ENCODE measurements at regions not wholly inside any gene's neighbourhood (a gene's known extent, or its start where the extent isn't known, plus 50 kb on each side); places are given as distances from the start of the nearest gene placed in this dataset.

- no peak overlapping the region for H3K27ac ChIP-seq
- TF ChIP-seq CTCF (conservative IDR thresholded peaks at IDR 0.05; ENCODE audit: low read depth, low read length): no peak
- no peaks in the 10 kb centered on the region for H3K27me3 ChIP-seq (ENCODE audit: insufficient read depth, low read depth)
- no peak overlapping the region for H2AFZ ChIP-seq (ENCODE audit: low read depth)
- no peak overlapping the region for H3K4me3 ChIP-seq (IDR thresholded peaks at IDR 0.05; ENCODE audit: insufficient read depth, low read depth, low read length)
- H3K4me2 ChIP-seq: no peak overlapping the region
- no peaks in the 10 kb centered on the region for H3K79me2 ChIP-seq (ENCODE audit: insufficient read depth, low read depth)
- H3K4me1 ChIP-seq (ENCODE audit: low read depth, poor library complexity, severe bottlenecking): no peaks in the 10 kb centered on the region
- H3K9ac ChIP-seq: no peak overlapping the region
- H3K36me3 ChIP-seq (ENCODE audit: insufficient read depth): no peaks in the 10 kb centered on the region
- H4K20me1 ChIP-seq (ENCODE audit: insufficient read depth): no peaks in the 10 kb centered on the region
These were observed 53.7 kb upstream of the TMX4 start for GRCh38 chr20:8073024-8073832.

- H3K4me1 ChIP-seq (ENCODE audit: low read depth, poor library complexity, severe bottlenecking): no peaks in the 10 kb centered on the region
- H4K20me1 ChIP-seq (ENCODE audit: insufficient read depth): no peaks in the 10 kb centered on the region
- no peak overlapping the region for H3K9ac ChIP-seq
- H3K4me3 ChIP-seq (IDR thresholded peaks at IDR 0.05; ENCODE audit: insufficient read depth, low read depth, low read length): no peak overlapping the region
- no peak overlapping the region for H3K27ac ChIP-seq
- no peaks in the 10 kb centered on the region for H3K36me3 ChIP-seq (ENCODE audit: insufficient read depth)
- H3K79me2 ChIP-seq (ENCODE audit: insufficient read depth, low read depth): no peaks in the 10 kb centered on the region
- H3K4me2 ChIP-seq: no peak overlapping the region
- H2AFZ ChIP-seq (ENCODE audit: low read depth): no peak overlapping the region
- H3K27me3 ChIP-seq (ENCODE audit: insufficient read depth, low read depth): no peaks in the 10 kb centered on the region
- no peak for TF ChIP-seq CTCF (conservative IDR thresholded peaks at IDR 0.05; ENCODE audit: low read depth, low read length)
These were observed 55.4 kb upstream of the TMX4 start for GRCh38 chr20:8074931-8075330.

- Histone ChIP-seq H4K20me1 (ENCODE audit: insufficient read depth) (no peaks in the 10 kb centered on the region), H3K4me3 (IDR thresholded peaks at IDR 0.05; ENCODE audit: insufficient read depth, low read depth, low read length) (no peak overlapping the region), H3K4me2 (no peak overlapping the region), H3K27me3 (ENCODE audit: insufficient read depth, low read depth) (no peaks in the 10 kb centered on the region), H3K9ac (no peak overlapping the region), H2AFZ (ENCODE audit: low read depth) (no peak overlapping the region), H3K27ac (no peak overlapping the region), H3K36me3 (ENCODE audit: insufficient read depth) (no peaks in the 10 kb centered on the region), H3K79me2 (ENCODE audit: insufficient read depth, low read depth) (no peaks in the 10 kb centered on the region), H3K4me1 (ENCODE audit: low read depth, poor library complexity, severe bottlenecking) (no peaks in the 10 kb centered on the region)
- no peak for TF ChIP-seq CTCF (conservative IDR thresholded peaks at IDR 0.05; ENCODE audit: low read depth, low read length)
These were observed 55.5 kb upstream of the PLCB1 start for GRCh38 chr20:8076306-8077136.

- Histone ChIP-seq H3K79me2 (ENCODE audit: insufficient read depth, low read depth) (no peaks in the 10 kb centered on the region), H3K9ac (no peak overlapping the region), H3K27ac (no peak overlapping the region), H3K36me3 (ENCODE audit: insufficient read depth) (no peaks in the 10 kb centered on the region), H3K4me2 (no peak overlapping the region), H4K20me1 (ENCODE audit: insufficient read depth) (no peaks in the 10 kb centered on the region), H3K4me3 (IDR thresholded peaks at IDR 0.05; ENCODE audit: insufficient read depth, low read depth, low read length) (no peak overlapping the region), H2AFZ (ENCODE audit: low read depth) (no peak overlapping the region), H3K4me1 (ENCODE audit: low read depth, poor library complexity, severe bottlenecking) (no peaks in the 10 kb centered on the region), H3K27me3 (ENCODE audit: insufficient read depth, low read depth) (no peaks in the 10 kb centered on the region)
- TF ChIP-seq CTCF (conservative IDR thresholded peaks at IDR 0.05; ENCODE audit: low read depth, low read length): no peak
These were observed 55.0 kb upstream of the PLCB1 start for GRCh38 chr20:8077137-8077466.
